SU-DHL-6 (cell line): ENCODE measurements at regions not wholly inside any gene's neighbourhood (a gene's known extent, or its start where the extent isn't known, plus 50 kb on each side); places are given as distances from the start of the nearest gene placed in this dataset.

Experiments used
- H2AFZ ChIP-seq: fragments of 200-600 bp; sonication (generic); 2 replicates; pipeline ENCODE4 v1.6.1; 2014; ENCODE audit warnings: low read depth, mild to moderate bottlenecking, moderate library complexity, mixed read lengths, antibody characterized with exemption, low read length; ENCODE audit not compliant: severe bottlenecking
- H3F3A ChIP-seq: fragments of 200-600 bp; shearing (Covaris generic); 2 replicates; pipeline ENCODE4 v1.6.0; 2016; ENCODE audit warnings: antibody characterized with exemption, mild to moderate bottlenecking; ENCODE audit not compliant: insufficient read depth
- H3K27ac ChIP-seq: fragments of 200-600 bp; sonication (generic); 2 replicates; pipeline ENCODE4 v1.5.1; 2016; ENCODE audit warnings: low read depth, mild to moderate bottlenecking, low read length, moderate library complexity, mixed read lengths
- H3K27me3 ChIP-seq: fragments of 200-600 bp; sonication (generic), shearing (Covaris generic); 2 replicates; pipeline ENCODE4 v1.6.0; 2014; ENCODE audit warnings: mild to moderate bottlenecking, low read length
- H3K36me3 ChIP-seq: fragments of 200-600 bp; sonication (generic); 2 replicates; pipeline ENCODE4 v1.6.1; 2014; ENCODE audit warnings: mild to moderate bottlenecking, low read length, mixed read lengths
- H3K4me2 ChIP-seq: fragments of 300-600, 200-600 bp; shearing (Covaris generic), sonication (generic); 2 replicates; pipeline ENCODE4 v1.6.0; 2014; ENCODE audit warnings: low read length, low read depth, mild to moderate bottlenecking; ENCODE audit not compliant: poor library complexity, severe bottlenecking
- H3K4me3 ChIP-seq: fragments of 200-600 bp; sonication (generic); 2 replicates; pipeline ENCODE4 v1.5.1; 2014; ENCODE audit warnings: antibody characterized with exemption, low read length, mild to moderate bottlenecking, mixed read lengths; ENCODE audit not compliant: insufficient read depth, poor library complexity, severe bottlenecking
- H3K79me2 ChIP-seq: fragments of 200-600 bp; sonication (generic); 2 replicates; pipeline ENCODE4 v1.6.1; 2014; ENCODE audit warnings: mild to moderate bottlenecking, low read length, moderate library complexity; ENCODE audit not compliant: insufficient read depth
- H3K9ac ChIP-seq: fragments of 200-600 bp; sonication (generic); 2 replicates; pipeline ENCODE4 v1.7.0; 2014; ENCODE audit warnings: mild to moderate bottlenecking, low read length
- H3K9me2 ChIP-seq: fragments of 200-600 bp; sonication (generic); replicated peaks from 2 replicates; pipeline ENCODE4 v1.6.1; 2014; ENCODE audit warnings: low read length; ENCODE audit not compliant: insufficient read depth
- H3K9me3 ChIP-seq: fragments of 200-600 bp; sonication (generic); 2 replicates; pipeline ENCODE4 v1.6.1; 2014; ENCODE audit warnings: low read length, mixed read lengths; ENCODE audit not compliant: insufficient read depth
- H4K20me1 ChIP-seq: fragments of 200-600 bp; sonication (generic); 2 replicates; pipeline ENCODE4 v1.6.1; 2014; ENCODE audit warnings: low read depth, mild to moderate bottlenecking, antibody characterized with exemption, low read length, moderate library complexity, mixed read lengths
- EZH2phosphoT487 ChIP-seq: fragments of 200-600 bp; sonication (generic), shearing (Covaris generic); conservative IDR thresholded peaks from 2 replicates; pipeline ENCODE4 v1.6.1; 2018; ENCODE audit warnings: mild to moderate bottlenecking, antibody characterized with exemption, low read length, moderate library complexity, mixed read lengths
- TF ChIP-seq, protein P1 (sequence below): fragments of 200-600 bp; sonication (generic); IDR thresholded peaks from one replicate; pipeline ENCODE4 v1.5.1; 2017; ENCODE audit warnings: antibody characterized with exemption, mild to moderate bottlenecking, low read length, moderate library complexity; ENCODE audit not compliant: insufficient read depth, poor library complexity, severe bottlenecking

DNA sequence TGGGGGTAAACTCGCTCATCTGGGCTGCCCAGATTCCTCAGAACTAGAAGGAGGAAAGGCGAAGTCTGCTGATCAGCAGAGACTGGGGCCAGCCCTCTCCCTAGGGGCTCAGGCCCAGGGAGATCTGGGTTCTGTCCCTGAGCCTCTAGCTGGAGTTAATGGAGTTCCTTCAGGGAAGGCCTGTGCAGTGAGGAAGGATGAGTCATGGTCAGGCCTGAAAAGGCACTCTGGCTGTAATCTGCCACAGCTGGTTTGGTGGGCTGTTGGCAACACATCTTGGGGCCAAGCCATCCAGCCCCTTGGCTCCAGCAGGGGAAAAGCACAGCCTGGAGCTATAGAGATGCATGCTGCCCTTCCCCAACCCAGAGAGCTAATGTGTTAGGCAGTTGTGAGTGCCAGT, 459.6 kb downstream of the PRELID2 start:
- no peaks in the 10 kb centered on the region for H3K9me3 ChIP-seq
- no peaks in the 10 kb centered on the region for H3F3A ChIP-seq
- TF ChIP-seq EZH2phosphoT487: no peak
- TF ChIP-seq, protein P1, sequence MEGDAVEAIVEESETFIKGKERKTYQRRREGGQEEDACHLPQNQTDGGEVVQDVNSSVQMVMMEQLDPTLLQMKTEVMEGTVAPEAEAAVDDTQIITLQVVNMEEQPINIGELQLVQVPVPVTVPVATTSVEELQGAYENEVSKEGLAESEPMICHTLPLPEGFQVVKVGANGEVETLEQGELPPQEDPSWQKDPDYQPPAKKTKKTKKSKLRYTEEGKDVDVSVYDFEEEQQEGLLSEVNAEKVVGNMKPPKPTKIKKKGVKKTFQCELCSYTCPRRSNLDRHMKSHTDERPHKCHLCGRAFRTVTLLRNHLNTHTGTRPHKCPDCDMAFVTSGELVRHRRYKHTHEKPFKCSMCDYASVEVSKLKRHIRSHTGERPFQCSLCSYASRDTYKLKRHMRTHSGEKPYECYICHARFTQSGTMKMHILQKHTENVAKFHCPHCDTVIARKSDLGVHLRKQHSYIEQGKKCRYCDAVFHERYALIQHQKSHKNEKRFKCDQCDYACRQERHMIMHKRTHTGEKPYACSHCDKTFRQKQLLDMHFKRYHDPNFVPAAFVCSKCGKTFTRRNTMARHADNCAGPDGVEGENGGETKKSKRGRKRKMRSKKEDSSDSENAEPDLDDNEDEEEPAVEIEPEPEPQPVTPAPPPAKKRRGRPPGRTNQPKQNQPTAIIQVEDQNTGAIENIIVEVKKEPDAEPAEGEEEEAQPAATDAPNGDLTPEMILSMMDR: no peak
- H3K79me2 ChIP-seq: no peaks in the 10 kb centered on the region
- H4K20me1 ChIP-seq: no peaks in the 10 kb centered on the region
- no peak overlapping the region for H3K4me2 ChIP-seq
- no peak overlapping the region for H3K4me3 ChIP-seq
- H3K27ac ChIP-seq: no peak overlapping the region
- H3K9me2 ChIP-seq: no peaks in the 10 kb centered on the region
- no peaks in the 10 kb centered on the region for H3K27me3 ChIP-seq
- no peaks in the 10 kb centered on the region for H3K36me3 ChIP-seq
- no peak overlapping the region for H2AFZ ChIP-seq
- H3K9ac ChIP-seq: no peak overlapping the region

DNA sequence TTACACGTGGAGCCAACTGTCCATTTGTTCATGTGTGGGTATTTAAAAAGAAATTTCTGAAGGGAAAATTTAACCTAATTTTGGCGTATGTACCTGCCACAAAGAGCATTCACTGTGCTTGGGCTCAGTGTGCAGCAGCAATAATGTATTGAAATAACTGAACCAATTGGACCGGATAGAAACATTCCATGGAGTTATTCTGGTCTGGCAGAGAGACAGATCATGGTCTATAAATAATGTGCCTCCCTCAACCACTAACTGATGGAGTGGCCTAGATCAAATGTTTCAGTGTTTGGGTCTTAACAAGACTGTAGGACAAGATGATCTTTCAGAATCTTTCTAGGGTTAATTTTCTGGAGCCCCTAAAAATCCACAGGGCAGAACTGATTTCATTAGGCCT, 469.7 kb downstream of the PRELID2 start:
- Histone ChIP-seq H3K27ac (no peak overlapping the region), H3K9ac (no peak overlapping the region), H3F3A (no peaks in the 10 kb centered on the region), H3K36me3 (no peaks in the 10 kb centered on the region), H3K9me2 (no peaks in the 10 kb centered on the region), H3K4me2 (no peak overlapping the region), H3K27me3 (no peaks in the 10 kb centered on the region), H3K9me3 (no peaks in the 10 kb centered on the region), H3K4me3 (no peak overlapping the region), H3K79me2 (no peaks in the 10 kb centered on the region), H2AFZ (no peak overlapping the region), H4K20me1 (no peaks in the 10 kb centered on the region)
- TF ChIP-seq, protein P1: no peak
- TF ChIP-seq EZH2phosphoT487: no peak

DNA sequence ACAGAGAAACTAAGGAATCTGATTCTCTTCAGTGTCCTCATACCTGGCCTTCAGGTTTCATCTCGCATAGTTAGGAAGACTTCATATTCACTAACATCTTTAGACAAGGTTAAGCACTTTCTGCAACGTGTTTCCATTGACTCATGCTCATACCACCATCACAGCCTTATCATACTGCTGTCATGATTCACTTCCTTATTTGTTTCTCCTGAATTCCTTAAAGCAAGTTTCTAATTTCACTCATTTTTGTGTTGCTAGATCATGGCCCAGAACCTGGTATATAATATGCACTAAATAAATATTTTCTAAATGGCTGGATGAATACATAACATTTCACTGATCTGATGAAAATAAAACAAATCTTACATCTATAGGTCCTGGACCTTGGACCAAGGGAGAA, 472.9 kb downstream of the PRELID2 start:
- H3K4me3 ChIP-seq: no peak overlapping the region
- no peak overlapping the region for H3K9ac ChIP-seq
- H3K9me2 ChIP-seq: no peaks in the 10 kb centered on the region
- no peaks in the 10 kb centered on the region for H3K9me3 ChIP-seq
- TF ChIP-seq, protein P1: no peak
- TF ChIP-seq EZH2phosphoT487: no peak
- H2AFZ ChIP-seq: no peak overlapping the region
- H3F3A ChIP-seq: no peaks in the 10 kb centered on the region
- no peaks in the 10 kb centered on the region for H4K20me1 ChIP-seq
- H3K4me2 ChIP-seq: no peak overlapping the region
- no peak overlapping the region for H3K27ac ChIP-seq
- no peaks in the 10 kb centered on the region for H3K27me3 ChIP-seq
- no peaks in the 10 kb centered on the region for H3K79me2 ChIP-seq
- no peaks in the 10 kb centered on the region for H3K36me3 ChIP-seq

DNA sequence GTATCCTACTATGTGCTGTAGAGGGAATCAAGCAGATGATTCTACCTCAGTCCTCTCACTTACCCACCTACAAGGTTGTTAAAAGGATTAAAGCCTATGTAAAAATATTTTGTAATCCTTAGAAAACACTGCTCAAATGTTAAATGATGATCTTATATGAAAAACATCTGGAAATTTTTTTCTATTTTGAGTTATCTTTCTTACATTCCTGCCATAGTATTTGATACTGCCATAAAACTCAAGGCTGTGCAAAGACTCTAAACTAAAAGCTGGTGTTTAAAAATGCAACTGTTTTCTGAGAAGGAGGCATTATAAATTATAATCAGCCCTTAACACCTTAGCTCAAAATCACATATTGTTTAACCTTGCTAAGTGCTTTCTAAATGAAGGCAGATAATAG, 474.2 kb downstream of the PRELID2 start:
- no peaks in the 10 kb centered on the region for H3F3A ChIP-seq
- no peak overlapping the region for H3K9ac ChIP-seq
- H3K4me2 ChIP-seq: no peak overlapping the region
- no peak overlapping the region for H3K27ac ChIP-seq
- H2AFZ ChIP-seq: no peak overlapping the region
- H3K79me2 ChIP-seq: no peaks in the 10 kb centered on the region
- H3K27me3 ChIP-seq: no peaks in the 10 kb centered on the region
- H4K20me1 ChIP-seq: no peaks in the 10 kb centered on the region
- H3K9me3 ChIP-seq: no peaks in the 10 kb centered on the region
- TF ChIP-seq, protein P1: no peak
- no peaks in the 10 kb centered on the region for H3K36me3 ChIP-seq
- H3K9me2 ChIP-seq: no peaks in the 10 kb centered on the region
- H3K4me3 ChIP-seq: no peak overlapping the region
